Ammon's horn (tissue), 1 donor: ENCODE measurements at regions not wholly inside any gene's neighbourhood (a gene's known extent, or its start where the extent isn't known, plus 50 kb on each side); places are given as distances from the start of the nearest gene placed in this dataset.
"Not testable (repeated sequence)": the region's sequence is repeated elsewhere in the genome, so short reads cannot be mapped to it uniquely, and the experiment has no call there.

Experiments used
- DNase-seq: peaks from one replicate; pipeline ENCODE4 v3.0.0-alpha.2; 2016; ENCODE audit warnings: low spot score

DNA sequence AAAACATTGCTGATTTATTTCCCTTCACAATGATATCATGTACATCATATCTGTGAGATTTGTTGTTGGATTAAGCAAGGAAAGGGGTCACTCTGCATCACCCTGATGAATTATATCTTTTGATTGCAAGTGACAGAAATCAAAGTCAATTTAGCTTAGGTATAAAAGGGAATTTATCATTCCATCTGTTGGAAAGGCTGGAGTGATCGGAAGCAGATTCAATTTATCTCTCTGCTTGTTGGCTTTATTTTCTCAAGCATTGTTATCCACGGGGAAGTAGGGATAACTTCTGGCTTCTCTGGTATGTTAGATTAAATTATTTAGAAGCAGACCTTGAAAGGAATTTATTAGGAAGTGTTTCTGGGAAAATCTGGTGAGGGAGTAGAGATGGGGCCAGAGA, 226.6 kb downstream of the PTGER3 start:
- DNase-seq, result no peak

DNA sequence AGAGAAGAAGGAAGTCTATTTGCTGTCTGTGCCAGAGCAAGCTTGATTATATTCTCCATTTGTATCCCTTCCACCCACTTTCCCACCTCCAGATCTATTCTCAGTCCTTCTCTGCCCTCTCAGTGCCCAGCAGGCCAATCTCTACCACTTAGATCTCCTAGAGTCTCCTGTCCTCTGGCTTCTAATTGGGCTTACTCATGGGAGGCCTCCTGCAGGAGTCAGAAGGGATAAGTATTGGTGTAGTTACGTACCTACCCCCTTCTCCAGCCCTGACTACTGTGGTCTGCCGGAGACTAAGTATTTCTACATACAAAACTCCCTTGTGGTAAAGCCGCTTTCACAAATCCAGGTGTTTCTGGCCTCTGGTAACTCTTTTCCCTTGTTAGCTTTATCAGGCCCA, 221.2 kb downstream of the PTGER3 start:
- no peak for DNase-seq

DNA sequence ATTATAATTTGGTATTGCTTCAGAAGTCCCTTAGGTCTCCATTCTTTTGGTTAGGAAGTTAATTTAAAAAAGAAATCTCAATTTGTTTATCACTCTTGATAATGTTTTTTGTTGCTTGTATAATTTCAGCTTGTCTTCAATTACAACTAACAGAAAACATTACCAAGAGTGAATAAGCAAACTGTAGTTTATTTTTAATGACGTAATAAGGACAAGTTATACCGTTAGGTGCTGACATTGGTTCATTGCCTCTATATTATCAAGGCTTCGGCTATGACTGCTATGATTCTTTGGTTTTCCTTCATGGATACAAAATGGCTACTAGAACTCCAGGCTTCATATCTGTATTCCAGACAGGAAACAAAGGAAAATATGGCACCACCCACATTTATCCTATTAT, 220.6 kb downstream of the PTGER3 start:
- no peak for DNase-seq

DNA sequence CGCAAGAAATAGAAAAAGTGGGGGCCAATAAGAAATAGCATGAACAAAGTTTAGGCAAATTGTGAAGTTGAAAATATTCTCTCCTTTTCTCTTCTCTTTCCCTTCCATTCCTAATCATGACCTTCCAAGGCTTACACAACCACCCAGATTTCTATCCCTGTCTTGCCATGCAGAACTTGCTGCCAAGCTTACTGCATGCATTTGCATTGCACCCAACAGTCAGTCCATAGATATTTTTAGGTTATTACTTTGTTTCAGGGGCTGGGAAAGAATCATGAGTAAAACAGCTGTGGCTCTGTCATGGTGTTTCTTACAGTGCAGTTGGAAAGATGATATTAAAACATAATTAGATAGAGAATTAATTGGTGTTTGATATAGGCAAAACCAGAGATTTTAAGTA, 219.4 kb downstream of the PTGER3 start:
- DNase-seq, result no peak

DNA sequence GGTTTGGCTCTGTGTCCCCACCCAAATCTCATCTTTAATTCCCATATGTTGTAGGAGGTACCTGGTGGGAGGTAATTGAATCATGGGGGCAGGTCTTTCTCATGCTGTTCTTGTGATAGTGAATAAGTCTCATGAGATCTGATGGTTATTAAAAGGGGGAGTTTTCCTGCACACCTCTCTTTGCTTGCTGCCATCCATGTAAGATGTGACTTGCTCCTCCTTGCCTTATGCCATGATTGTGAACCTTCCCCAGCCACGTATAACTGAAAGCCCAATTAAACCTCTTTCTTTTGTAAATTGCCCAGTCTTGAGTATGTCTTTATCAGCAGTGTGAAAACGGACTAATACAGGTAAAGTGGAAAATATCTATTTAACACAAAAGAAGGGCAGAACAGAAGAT, 213.3 kb downstream of the PTGER3 start:
- not testable (repeated sequence) for DNase-seq

DNA sequence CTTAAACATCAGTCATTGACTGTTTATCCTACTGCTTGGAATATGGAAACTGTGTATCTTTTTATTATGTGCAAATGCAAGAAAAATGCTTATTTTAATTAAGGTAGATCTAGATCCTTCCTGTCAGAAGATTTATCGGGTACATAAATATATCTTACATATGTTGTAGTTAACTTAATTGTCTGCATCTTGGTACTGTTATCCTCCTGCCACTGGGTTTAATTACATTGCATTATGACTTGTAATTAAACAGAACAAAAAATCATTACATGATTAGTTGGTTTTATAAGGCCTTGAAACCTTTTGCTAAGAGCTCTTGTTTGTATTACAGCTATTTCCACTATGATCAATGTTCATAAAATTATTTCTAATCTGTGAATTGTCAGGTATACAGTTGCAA, 211.2 kb downstream of the PTGER3 start:
- no peak for DNase-seq

DNA sequence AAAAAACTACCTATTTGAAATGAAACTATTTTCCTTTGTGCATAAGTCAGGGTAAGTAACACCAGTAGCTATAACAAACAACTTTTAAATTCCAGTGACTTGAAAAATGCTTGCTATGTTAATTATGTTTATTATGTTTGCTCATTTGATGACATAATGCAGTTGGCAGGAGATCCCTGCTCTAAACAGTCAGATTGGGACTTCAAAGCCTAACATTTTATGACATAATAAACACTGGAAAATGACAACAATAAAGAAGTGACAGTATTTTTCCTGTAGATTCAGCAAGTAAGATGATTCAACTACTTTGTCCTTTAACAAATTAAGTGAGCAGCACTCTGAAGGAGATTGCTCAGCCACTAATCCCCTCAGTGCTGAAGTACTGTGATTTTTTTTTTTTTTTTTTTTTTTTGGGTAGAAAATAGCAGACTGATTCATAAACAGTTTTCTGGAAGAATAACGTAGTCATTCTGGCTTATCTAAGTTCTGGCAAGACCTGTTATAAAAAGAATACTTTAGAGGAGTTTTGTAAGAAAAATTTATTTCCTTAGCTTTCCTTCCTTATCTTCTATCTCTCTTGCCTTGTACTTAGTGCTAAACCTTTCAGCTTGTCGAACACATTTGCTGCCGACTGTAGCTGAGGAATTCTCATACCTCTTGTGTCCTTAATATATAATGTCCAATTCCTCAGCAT, 207.2 kb downstream of the PTGER3 start:
- no peak for DNase-seq

DNA sequence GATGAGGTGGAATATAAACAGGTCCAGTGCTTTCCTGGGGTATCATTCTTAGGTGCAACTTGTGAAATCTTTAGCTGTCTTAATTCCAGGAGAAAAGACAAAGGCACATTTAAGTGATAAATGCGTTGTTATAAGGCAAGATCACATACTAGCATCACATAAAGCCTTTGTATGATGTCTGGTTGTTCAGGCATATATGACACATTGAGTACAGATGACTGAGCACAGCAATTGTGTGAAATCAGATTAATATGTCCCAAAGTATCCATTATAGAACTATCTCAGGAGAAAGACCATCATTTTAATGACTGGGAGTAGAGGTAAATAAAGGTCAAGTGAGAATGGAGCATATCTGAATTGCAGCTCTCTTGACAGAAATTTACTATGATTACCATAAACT, 205.1 kb downstream of the PTGER3 start:
- no peak for DNase-seq

DNA sequence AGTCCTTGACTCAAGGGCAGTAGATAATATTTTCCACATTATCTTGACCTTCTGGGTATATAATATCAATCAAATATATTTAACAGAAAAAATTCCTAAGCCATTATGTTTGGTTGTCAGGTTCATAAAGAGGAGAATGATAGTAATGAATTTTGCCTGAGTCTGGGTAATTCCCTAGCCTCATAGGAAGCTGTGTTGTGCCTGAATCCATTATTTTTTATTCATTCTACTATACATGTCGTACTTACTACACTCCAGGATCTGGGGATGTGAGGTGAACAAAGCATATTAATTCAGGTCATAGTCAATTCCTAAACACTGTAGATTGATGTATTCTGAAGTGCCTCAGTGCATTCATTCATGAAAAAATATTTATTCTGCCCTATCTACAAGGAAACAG, 204.2 kb downstream of the PTGER3 start:
- DNase-seq, result no peak

DNA sequence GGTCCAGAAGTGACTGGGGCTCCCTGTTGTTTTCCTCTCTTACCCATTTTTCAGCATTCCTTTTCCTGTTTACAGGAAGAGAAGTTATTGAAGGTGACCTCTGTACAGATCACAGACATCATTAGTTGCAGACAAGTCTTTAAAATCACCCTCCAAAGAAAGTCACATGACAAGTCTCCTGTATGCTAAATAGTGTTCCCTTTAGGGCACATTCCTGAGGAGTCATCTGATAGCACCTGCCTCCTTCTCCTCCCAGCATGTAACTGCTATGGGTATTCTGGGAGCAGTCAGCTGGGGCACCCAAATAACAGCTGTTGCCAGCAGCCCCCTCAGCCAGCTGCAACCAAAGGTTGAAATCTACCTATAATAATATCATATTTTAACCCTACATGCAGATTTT, 200.6 kb downstream of the PTGER3 start:
- no peak for DNase-seq

DNA sequence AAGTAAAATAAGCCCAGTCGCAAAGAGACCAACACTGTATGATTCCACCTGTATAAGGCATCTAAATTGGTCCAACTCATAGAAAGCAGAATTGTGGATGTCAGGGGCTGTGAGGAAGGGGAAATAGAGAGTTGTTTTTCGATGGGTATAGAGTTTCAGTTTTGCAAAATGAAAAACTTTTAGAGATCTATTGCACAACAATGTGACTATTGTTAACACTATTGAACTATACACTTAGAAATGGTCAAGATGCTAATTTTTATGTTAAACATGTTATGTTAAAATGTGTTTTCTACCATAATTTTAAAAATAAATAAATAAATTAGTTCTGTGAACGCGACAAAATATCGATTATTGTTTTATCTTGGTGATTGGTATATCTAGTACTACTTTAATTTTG, 192.4 kb downstream of the PTGER3 start:
- DNase-seq, result no peak

DNA sequence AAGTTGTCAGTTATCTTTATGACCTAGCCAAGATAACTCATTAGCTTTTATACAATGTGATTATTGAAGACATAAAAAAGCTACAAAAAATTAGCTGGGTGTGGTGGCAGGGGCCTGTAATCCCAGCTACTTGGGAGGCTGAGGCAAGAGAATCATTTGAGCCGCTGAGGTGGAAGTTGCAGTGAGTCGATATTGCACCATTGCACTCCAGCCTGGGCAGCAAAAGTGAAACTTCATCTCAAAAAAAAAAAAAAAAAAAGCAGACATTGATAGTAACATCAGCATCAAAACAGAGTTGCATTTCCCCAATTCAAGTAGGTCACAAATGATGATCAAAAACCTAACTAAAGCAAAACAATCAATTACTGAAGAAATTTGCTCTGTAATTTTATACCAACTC, 191.4 kb downstream of the PTGER3 start:
- no peak for DNase-seq

DNA sequence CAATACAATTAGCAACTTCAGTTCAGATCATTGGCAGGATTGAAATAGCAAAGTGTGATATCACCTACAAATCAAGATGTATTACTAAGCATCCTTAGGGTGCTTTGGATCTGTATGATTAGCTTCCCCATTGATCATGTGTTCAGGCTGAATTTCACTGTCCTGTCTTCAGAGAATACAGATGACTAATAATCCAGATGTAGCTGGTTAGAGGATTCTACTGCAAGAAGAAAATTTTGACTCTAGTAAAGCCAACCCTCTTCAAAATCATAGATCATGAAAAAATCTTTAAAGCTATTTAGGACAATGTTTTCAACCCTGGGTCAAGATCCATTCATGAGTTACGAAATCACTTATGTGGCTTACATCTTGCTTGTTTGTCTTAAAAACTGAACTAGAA, 184.4 kb downstream of the PTGER3 start:
- DNase-seq, result no peak

DNA sequence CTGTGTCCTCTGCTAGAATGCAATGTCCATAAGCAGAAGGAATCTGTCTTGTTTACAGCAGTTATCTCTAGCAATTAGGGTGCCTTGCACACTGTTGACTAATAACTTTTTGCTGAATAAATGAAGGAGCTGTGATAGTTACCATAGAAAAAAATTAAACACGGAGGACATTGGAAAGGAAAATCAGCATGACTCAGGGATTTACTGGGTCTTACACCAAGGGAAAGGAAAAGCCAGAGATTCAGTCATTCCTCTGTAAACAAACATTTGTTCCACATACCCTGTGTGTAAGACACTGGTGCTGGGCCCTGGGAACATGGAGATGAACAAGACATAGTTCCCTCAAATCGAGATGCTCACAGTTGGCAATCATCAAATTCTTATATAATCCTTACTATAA, 183.3 kb downstream of the PTGER3 start:
- DNase-seq, result no peak

DNA sequence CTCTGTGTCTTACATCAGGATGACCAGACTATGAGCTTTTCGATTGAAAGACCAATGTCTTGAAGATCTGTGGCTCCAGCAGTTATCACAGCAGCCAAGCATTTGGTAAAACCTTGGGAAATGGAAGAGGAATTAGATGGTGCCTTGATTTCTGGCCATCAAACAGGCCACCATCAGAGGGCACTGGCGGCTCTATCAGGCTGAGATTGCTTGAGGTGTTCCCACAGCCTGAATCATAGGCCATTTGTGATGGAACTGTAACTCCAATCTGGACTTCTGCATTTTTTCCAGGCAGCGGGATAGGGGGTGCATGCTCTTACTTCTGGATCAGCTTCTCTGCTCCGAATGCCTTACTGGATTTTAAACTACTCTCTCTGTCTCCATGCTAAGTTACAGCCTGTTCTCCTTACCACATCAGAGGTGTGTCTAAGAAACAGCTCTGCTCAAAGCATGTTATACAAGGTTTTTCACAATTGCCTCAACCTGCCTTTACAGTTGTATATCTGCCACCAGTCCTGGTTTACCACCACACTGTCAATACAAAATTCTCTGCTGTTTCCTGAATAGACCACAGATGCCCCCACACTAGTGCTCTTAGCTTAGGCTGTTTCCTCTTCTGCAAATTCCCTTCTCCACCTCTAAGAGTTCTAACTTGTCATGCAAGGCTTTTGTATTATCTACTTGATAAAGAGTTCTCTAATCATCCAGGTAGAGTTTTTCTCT, 180.9 kb downstream of the PTGER3 start:
- no peak for DNase-seq

DNA sequence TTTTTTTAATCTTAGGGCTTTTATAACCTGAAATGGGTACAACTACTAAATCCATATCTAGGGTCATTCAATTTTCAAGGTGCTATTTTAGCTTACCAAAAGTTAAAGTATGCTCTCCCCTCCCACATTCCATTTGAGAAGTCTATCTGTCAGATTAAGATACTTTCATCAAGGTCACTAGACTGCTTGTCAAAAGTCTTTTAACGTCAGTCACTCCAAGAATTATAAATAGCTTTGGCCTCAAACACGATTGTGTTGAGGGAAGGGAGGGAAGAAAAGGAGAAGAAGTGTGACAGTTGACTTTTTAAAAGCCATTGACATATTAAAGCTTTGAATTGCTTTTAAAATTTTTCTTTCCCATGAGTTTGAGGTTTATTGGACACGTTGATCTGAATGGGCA, 175.8 kb downstream of the PTGER3 start:
- no peak for DNase-seq

DNA sequence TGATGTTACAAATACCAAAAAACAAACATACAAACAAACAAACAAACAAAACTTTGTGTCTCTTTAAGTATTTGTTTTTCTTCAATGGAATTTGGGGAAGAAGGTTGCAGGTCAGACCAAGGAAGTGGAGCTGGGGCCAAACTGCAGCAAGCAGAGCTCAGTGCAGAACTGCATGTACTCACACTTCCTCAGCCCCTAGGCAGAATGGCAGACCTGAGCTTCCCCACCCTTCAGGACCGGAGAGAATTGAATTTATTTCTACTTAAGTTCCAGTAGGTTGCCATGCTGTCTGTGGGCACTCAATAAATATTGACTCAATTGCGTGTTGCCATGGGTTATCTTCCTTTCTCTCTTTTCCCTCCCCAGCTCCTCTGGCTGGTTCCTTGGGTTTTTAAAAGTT, 173.6 kb downstream of the PTGER3 start:
- DNase-seq, result peak; percentile 22

DNA sequence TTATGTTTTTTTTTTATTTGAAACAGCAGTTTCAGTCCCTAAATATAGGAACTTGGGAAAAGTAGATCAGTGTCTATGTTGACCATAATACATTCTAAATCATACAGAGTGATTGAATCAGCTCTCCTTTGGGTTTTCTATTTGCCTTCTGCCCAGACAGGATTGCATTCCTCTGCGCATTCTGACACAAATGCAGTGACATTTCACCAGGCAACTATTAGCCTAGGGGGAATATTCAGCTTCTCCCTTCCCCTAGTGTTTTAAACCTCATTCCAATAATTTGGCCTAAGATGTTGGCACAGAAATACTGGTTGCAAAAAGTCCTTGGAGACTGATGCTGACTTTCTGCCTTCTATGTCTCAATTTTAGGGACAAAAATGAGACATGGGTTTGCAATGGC, 172.8 kb downstream of the PTGER3 start:
- no peak for DNase-seq

DNA sequence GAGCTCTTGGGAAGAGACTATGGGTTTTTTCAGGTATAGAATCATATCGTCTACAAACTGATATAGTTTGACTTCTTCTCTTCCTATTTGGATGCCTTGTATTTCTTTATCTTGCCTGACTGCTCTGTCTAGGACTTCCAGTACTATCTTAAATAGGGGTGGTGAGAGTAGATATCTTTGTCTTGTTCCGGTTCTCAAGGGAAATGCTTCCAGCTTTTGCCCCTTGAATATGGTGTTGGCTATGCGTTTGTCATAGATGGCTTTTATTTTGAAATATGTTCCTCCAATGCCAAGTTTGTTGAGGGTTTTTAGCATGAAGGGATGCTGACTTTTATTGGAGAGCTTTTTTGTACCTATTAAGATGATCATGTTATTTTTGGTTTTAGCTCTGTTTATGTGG, 170.3 kb downstream of the PTGER3 start:
- DNase-seq, result no peak

DNA sequence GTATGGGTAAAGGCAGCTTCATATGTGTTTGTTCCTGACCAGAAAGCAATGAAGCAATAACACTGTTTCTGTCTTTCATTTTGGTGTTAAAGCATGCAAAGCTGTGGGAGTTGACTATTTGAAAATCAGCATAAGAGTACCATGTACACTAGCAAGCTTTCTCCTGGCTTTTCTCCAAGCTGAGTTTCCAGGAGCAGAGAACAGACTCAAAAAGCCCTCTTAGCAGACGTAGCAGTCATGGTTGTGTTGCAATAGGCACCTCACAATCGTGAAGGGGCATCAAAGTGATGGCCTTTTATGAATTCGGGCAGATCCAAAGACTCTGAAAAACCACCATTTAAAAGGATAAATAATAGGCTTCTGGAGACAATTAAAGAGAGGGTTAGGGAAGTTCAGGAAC, 159.7 kb downstream of the PTGER3 start:
- peak; percentile 3 for DNase-seq

DNA sequence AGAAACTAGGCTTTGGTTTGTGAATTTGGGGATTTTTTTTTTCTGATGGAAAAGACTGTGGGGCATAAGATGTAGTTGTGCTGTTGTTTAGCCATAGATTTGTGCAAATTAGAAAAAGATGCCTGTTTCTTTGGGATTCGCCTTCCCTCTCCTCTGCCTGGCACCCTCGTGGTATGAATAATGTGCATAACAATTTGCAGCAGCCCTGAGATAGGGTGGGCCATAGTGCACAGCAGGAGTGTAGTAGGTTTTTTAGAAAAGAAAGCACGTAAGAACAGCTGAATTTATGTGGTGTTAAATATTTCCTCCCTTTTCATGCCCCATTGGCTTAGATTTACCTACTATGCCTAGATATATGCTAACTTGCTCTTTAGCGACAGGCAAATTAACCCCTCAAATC, 158.9 kb downstream of the PTGER3 start:
- no peak for DNase-seq

DNA sequence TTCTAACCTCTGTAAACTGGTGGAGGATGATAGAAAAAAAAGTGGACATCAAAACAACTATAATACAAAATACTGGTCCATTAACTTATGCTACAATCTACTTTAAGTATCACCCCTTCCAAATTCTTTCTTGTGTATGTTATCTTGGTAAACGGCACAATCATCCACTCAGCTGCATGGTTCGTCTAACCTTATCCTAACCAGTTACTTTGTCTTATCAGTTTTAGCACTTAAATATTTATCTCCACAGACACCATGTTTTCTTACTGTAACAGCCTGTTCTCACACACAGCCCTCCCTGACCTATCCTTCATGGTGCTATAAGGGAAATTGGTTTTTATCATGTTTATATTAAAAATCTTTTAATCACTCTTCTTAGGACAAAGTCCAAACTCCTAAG, 157.2 kb downstream of the PTGER3 start:
- no peak for DNase-seq

DNA sequence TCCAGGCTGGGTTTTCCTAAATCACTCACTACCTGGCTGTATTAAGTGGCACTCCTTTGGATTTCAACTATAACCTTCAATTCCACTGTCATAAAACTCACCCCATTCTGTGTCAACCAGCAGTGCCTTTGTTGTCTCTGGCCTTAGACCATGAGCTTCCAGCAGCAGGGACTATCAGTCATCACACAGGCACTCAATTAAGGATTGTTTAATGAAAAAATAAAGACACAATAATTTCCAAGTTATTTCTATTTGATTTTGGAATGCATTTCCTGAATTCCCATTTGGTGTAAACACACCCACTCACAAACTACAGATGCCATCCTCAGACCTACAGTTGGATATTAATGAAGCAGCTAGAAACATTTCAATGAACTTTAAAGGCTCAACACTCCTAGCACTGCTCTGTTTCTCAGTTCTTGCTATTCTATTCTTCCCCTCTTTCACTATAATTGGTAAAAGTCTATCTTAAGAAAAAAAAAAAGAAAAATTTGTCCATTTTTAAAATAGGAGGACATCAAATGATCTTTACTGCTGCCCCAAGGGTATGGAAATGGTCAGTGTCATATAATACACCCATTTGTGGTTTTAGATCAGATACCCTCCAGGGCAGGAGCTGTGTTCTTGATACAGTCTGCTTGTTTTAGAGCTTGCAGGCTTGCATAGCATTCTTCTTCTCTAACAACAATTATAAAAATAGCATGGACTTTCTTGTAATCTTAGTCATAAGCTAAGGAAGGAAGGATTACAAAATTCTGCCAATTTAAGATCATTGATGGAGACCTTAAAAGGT, 156.4 kb downstream of the PTGER3 start:
- DNase-seq, result no peak
